Gastrocnemius medialis (tissue), 4 donors: ENCODE measurements at regions not wholly inside any gene's neighbourhood (a gene's known extent, or its start where the extent isn't known, plus 50 kb on each side); places are given as distances from the start of the nearest gene placed in this dataset.

Experiments used
- ATAC-seq, 2 donors: fragments of 150-250 bp; one replicate each; pipeline ENCODE4 v1.9.1; 2016
- DNase-seq, 2 donors: peaks; one replicate each; pipeline ENCODE4 v3.0.0-alpha.2; 2019
- H3K27ac ChIP-seq, 4 donors: fragments of 200-600 bp; sonication (generic); 1 replicate in 1 of 4; 2 replicates in 3 of 4; pipeline ENCODE4 v1.5.1; 2016 to 2018; ENCODE audit warnings: mild to moderate bottlenecking in 2 of 4, moderate library complexity in 1 of 4
- H3K27me3 ChIP-seq, 3 donors: fragments of 200-600 bp; sonication (generic) in 2 of 3; 1 replicate in 1 of 3; 2 replicates in 2 of 3; pipeline versions ENCODE4 v1.5.1 to v1.6.0; 2016 to 2019; ENCODE audit warnings: mild to moderate bottlenecking in 1 of 3, moderate library complexity in 1 of 3
- H3K36me3 ChIP-seq, 2 donors: fragments of 200-600 bp; sonication (generic) in 1 of 2; one replicate each; pipeline ENCODE4 v1.5.1; 2017 to 2018
- H3K4me1 ChIP-seq, 2 donors: fragments of 200-600 bp; sonication (generic) in 1 of 2; one replicate each; pipeline ENCODE4 v1.5.1; 2016 to 2017; ENCODE audit warnings: mild to moderate bottlenecking in 2 of 2
- H3K4me3 ChIP-seq, 4 donors: fragments of 200-600 bp; sonication (generic) in 3 of 4; 1 replicate in 1 of 4; 2 replicates in 3 of 4; pipeline ENCODE4 v1.5.1; 2016 to 2019; ENCODE audit warnings: mild to moderate bottlenecking in 2 of 4
- H3K9me3 ChIP-seq, 3 donors: fragments of 200-600 bp; sonication (generic) in 2 of 3; 1 replicate in 1 of 3; 2 replicates in 2 of 3; pipeline ENCODE4 v1.5.1; 2016 to 2019
- POLR2A ChIP-seq, 2 donors: fragments of 450-650 bp; IDR thresholded peaks; one replicate each; pipeline ENCODE4 v1.6.1; 2017; ENCODE audit warnings: antibody characterized with exemption in 2 of 2, mild to moderate bottlenecking in 2 of 2, moderate library complexity in 2 of 2
- in situ Hi-C, 4 donors: fragments of 200-750 bp; cut with MboI; loops; one replicate each; pipeline versions ENCODE4 v1.15.0 to v1.8.0; 2017; ENCODE audit warnings: low sequenced_read_pairs in 4 of 4
- intact Hi-C: fragments of 100-400 bp; cut with DNase I; formaldehyde crosslinking; loops from one replicate; pipeline ENCODE4 v1.15.1; 2023; ENCODE audit warnings: low total_unique reads
- TF ChIP-seq, protein P1 (sequence below), 5 experiments: fragments of 450-650 bp in 3 of 5; fragments of 200-600 bp in 2 of 5; sonication (generic) in 2 of 5; IDR thresholded peaks in 4 of 5; conservative IDR thresholded peaks in 1 of 5; 1 replicate in 4 of 5; 2 replicates in 1 of 5; pipeline ENCODE4 v1.5.1; 2016 to 2019; ENCODE audit warnings: antibody characterized with exemption in 5 of 5, mild to moderate bottlenecking in 3 of 5, moderate library complexity in 3 of 5

DNA sequence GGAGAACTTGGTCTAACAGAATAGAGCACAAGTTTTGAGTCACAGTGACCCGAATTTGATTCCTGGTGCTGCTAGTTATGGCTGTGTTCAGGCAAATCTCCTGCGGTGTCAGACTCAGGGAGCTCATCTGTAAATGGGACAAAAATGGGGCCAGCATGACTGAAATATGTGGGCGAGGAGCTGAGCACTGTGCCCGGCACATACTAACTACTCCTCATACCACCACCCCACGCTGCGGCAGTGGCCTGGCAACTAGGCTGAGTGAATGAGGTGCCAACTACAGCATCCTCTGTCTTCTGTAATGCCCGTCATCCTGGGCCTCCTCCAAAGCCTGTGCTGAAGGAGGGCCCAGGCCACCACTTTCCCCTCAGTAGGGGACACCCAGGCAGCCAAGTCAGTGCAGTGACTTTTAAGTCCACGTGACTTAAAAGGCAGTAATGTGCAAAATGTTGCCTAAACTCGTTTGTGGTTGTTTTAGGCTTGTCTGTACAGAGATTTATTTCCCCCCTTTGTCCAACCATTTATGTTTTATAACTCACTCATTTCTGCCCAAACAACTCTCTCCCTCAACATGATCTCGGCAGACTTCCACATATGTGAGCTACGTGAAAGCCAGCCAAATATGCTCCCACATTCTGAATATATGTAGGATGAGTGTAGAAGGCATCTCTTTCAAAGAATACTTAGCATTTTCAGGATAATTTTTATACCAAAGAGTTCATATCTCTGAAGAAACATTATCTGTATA lies 773.7 kb downstream of the TSN start:
- H3K4me3 ChIP-seq = no peak overlapping the region
- H3K27ac ChIP-seq = no peak overlapping the region
- no peak for TF ChIP-seq POLR2A (IDR thresholded peaks at IDR 0.05)
- TF ChIP-seq, protein P1, sequence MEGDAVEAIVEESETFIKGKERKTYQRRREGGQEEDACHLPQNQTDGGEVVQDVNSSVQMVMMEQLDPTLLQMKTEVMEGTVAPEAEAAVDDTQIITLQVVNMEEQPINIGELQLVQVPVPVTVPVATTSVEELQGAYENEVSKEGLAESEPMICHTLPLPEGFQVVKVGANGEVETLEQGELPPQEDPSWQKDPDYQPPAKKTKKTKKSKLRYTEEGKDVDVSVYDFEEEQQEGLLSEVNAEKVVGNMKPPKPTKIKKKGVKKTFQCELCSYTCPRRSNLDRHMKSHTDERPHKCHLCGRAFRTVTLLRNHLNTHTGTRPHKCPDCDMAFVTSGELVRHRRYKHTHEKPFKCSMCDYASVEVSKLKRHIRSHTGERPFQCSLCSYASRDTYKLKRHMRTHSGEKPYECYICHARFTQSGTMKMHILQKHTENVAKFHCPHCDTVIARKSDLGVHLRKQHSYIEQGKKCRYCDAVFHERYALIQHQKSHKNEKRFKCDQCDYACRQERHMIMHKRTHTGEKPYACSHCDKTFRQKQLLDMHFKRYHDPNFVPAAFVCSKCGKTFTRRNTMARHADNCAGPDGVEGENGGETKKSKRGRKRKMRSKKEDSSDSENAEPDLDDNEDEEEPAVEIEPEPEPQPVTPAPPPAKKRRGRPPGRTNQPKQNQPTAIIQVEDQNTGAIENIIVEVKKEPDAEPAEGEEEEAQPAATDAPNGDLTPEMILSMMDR (IDR thresholded peaks at IDR 0.05 in 4 of 5, conservative IDR thresholded peaks at IDR 0.05 in 1 of 5) = no peak

DNA sequence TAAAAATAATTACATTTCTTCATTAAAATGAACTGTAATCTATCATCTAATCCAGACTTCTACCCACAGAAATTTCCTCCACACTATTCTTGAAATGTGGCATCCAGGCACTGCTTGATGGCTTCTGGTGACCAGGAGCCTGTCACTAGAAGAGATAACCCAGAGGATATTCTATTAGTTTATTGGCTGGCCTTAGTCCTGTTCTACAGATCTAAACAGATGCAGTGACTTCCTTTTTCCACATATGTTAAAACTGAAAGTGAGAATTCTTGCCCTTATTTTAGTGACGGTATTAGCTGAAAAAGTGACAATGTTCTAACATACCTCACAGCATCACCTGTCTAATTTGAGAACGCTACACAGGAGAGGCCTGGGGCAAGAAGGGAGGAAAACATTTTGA lies 775.4 kb downstream of the TSN start:
- H3K27me3 ChIP-seq = no peaks in the 10 kb centered on the region
- no peaks in the 10 kb centered on the region for H3K9me3 ChIP-seq
- no peak for ATAC-seq
- TF ChIP-seq, protein P1 (IDR thresholded peaks at IDR 0.05 in 4 of 5, conservative IDR thresholded peaks at IDR 0.05 in 1 of 5) = no peak
- TF ChIP-seq POLR2A (IDR thresholded peaks at IDR 0.05) = no peak
- intact Hi-C loops (no loop called here), in situ Hi-C loops (no loop called here)
- no peak overlapping the region for H3K27ac ChIP-seq
- no peak for DNase-seq
- no peak overlapping the region for H3K4me3 ChIP-seq
- H3K36me3 ChIP-seq = no peaks in the 10 kb centered on the region
- no peaks in the 10 kb centered on the region for H3K4me1 ChIP-seq

More for the DNA sequence above, 773.7 kb downstream of the TSN start:
- Histone ChIP-seq H3K27me3 (no peaks in the 10 kb centered on the region), H3K4me1 (no peaks in the 10 kb centered on the region), H3K9me3 (no peaks in the 10 kb centered on the region), H3K36me3 (no peaks in the 10 kb centered on the region)
- intact Hi-C loops (no loop called here), in situ Hi-C loops (no loop called here)
- ATAC-seq (no peak), DNase-seq (no peak)

DNA sequence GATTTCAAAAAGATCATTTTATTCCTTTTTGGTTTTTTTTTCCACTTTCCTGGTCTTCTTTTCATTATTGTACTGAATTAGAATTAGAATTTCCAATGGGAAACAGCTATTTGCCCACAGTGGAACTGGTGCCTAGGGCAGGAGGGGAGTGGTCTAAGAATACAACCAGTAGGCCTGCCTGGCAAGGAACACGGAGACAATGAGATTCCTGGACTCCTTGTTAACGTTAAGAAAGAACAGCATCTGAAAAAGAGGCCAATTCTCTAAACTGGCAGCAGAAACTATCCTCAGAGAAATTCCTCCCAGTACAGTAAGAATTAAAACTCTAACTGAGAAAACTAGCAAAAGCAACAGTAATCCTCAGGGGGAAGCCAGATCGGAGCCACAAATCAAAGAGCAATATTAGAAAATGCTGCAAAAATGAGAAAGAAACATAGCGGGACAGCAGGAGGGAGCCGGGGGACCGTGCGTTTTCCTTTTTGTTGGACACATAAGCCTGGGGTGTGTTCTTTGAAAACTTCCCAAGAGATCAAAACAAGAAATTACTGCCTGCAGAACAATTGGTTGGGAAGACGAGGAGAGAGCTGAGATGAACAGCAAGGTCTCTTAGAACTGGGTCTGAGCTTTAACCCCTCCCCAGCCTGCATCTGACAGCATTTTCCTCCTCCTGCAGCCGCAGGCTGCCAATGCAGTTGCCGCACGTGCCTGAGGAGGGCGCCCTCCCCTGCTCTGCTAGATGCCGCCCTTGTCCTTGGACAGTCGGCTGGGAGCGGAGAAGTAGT lies 776.0 kb downstream of the TSN start:
- intact Hi-C loops = no loop called here
- Histone ChIP-seq H3K27me3 (no peaks in the 10 kb centered on the region), H3K27ac (no peak overlapping the region), H3K36me3 (no peaks in the 10 kb centered on the region), H3K4me3 (no peak overlapping the region), H3K9me3 (no peaks in the 10 kb centered on the region), H3K4me1 (no peaks in the 10 kb centered on the region)
- DNase-seq = no peak
- in situ Hi-C loops = no loop called here
- no peak for ATAC-seq
- TF ChIP-seq POLR2A (IDR thresholded peaks at IDR 0.05) = no peak
- TF ChIP-seq, protein P1 (IDR thresholded peaks at IDR 0.05 in 4 of 5, conservative IDR thresholded peaks at IDR 0.05 in 1 of 5) = no peak

DNA sequence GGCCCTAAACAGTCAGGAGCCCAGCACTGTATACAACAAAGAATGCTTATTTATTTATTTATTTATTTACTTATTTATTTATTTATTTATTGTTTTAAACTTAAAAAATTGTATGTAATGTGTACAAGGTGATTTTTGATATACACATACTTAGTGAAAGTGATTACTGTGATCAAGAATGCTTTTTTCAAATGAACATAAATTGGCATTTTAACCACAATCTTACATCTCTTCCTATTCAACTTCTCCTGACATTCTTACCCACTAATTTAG lies 776.6 kb downstream of the TSN start:
- H3K4me3 ChIP-seq = no peak overlapping the region
- no peak for ATAC-seq
- no peaks in the 10 kb centered on the region for H3K27me3 ChIP-seq
- in situ Hi-C loops = no loop called here
- DNase-seq = no peak
- H3K9me3 ChIP-seq = no peaks in the 10 kb centered on the region
- intact Hi-C loops = no loop called here
- no peaks in the 10 kb centered on the region for H3K4me1 ChIP-seq
- H3K36me3 ChIP-seq = no peaks in the 10 kb centered on the region
- TF ChIP-seq, protein P1 (IDR thresholded peaks at IDR 0.05 in 4 of 5, conservative IDR thresholded peaks at IDR 0.05 in 1 of 5) = no peak
- no peak for TF ChIP-seq POLR2A (IDR thresholded peaks at IDR 0.05)
- H3K27ac ChIP-seq = no peak overlapping the region
